Esophagus muscularis mucosa (tissue), 4 donors: ENCODE measurements at regions not wholly inside any gene's neighbourhood (a gene's known extent, or its start where the extent isn't known, plus 50 kb on each side); places are given as distances from the start of the nearest gene placed in this dataset.

Experiments
- DNase-seq: peaks from one replicate; pipeline ENCODE4 v3.0.0-alpha.2; 2017; ENCODE audit errors: extremely low spot score
- H3K27ac ChIP-seq, 4 donors: fragments of 200-600 bp; sonication (generic); replicated peaks in 1 of 4; 1 replicate in 3 of 4; 2 replicates in 1 of 4; pipeline ENCODE4 v1.5.1; 2016 to 2019; ENCODE audit warnings: mild to moderate bottlenecking in 1 of 4
- H3K27me3 ChIP-seq, 4 donors: fragments of 200-600 bp; sonication (generic); one replicate each; pipeline versions ENCODE4 v1.5.1 to v1.6.0; 2016 to 2019
- H3K36me3 ChIP-seq, 4 donors: fragments of 200-600 bp; sonication (generic); one replicate each; pipeline ENCODE4 v1.5.1; 2016 to 2019
- H3K4me1 ChIP-seq, 4 donors: fragments of 200-600 bp; sonication (generic); one replicate each; pipeline ENCODE4 v1.5.1; 2016 to 2019
- H3K4me3 ChIP-seq, 4 donors: fragments of 200-600 bp; sonication (generic); 1 replicate in 2 of 4; 2 replicates in 2 of 4; pipeline ENCODE4 v1.5.1; 2016 to 2019; ENCODE audit warnings: mild to moderate bottlenecking in 4 of 4, moderate library complexity in 1 of 4
- H3K9me3 ChIP-seq, 4 donors: fragments of 200-600 bp; sonication (generic); 1 replicate in 3 of 4; 2 replicates in 1 of 4; pipeline ENCODE4 v1.5.1; 2016 to 2019
- EP300 ChIP-seq: sonication (generic); formaldehyde crosslinking; IDR thresholded peaks from one replicate; pipeline ENCODE4 v1.6.1; 2017; ENCODE audit warnings: antibody characterized with exemption
- POLR2A ChIP-seq: fragments of 450-650 bp; IDR thresholded peaks from one replicate; pipeline ENCODE4 v1.6.1; 2017; ENCODE audit warnings: antibody characterized with exemption, moderate library complexity, mild to moderate bottlenecking, low read depth
- POLR2AphosphoS5 ChIP-seq, 2 donors: sonication (generic); formaldehyde crosslinking; IDR thresholded peaks; one replicate each; pipeline ENCODE4 v1.6.1; 2017; ENCODE audit warnings: antibody characterized with exemption in 2 of 2
- WGBS: methylation state at CpG from one replicate; pipeline ENCODE4 v1.1.5; 2018; 5-methylcytosine and 5-hydroxymethylcytosine counted together
- intact Hi-C: fragments of 100-400 bp; cut with DNase I; formaldehyde crosslinking; loops from one replicate; pipeline ENCODE4 v1.15.1; 2023
- TF ChIP-seq, protein P1 (sequence below), 3 experiments: fragments of 200-600 bp in 2 of 3; fragments of 450-650 bp in 1 of 3; sonication (generic) in 2 of 3; IDR thresholded peaks; one replicate each; pipeline ENCODE4 v1.5.1; 2017 to 2019; ENCODE audit warnings: antibody characterized with exemption in 3 of 3, mild to moderate bottlenecking in 2 of 3, moderate library complexity in 1 of 3

DNA sequence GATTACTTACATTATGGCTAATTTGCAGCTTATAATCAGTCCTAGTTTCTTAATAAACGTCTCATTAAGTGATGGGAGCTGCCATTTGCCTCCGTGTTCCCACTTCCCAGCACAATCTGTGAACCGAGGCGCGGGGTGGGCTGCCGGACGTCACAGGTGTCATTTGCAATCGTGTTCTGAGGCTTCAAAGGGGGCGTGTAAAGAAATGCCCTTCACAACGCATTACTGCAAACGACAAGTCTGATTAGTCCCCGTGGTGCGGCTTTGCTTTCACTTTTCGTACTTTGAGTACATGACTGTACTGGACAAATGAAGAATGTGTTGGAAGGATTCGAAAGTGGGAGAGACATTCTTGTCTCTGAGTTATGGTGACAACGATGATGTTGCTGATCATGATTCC is 614.2 kb upstream of the ADARB2 start:
- Histone ChIP-seq H3K27ac (no peak overlapping the region), H3K4me1 (no peaks in the 10 kb centered on the region), H3K9me3 (no peaks in the 10 kb centered on the region), H3K36me3 (no peaks in the 10 kb centered on the region), H3K4me3 (no peak overlapping the region), H3K27me3 (no peaks in the 10 kb centered on the region)
- TF ChIP-seq POLR2AphosphoS5 (IDR thresholded peaks at IDR 0.05) (no peak), POLR2A (no peak), EP300 (no peak)
- TF ChIP-seq, protein P1, sequence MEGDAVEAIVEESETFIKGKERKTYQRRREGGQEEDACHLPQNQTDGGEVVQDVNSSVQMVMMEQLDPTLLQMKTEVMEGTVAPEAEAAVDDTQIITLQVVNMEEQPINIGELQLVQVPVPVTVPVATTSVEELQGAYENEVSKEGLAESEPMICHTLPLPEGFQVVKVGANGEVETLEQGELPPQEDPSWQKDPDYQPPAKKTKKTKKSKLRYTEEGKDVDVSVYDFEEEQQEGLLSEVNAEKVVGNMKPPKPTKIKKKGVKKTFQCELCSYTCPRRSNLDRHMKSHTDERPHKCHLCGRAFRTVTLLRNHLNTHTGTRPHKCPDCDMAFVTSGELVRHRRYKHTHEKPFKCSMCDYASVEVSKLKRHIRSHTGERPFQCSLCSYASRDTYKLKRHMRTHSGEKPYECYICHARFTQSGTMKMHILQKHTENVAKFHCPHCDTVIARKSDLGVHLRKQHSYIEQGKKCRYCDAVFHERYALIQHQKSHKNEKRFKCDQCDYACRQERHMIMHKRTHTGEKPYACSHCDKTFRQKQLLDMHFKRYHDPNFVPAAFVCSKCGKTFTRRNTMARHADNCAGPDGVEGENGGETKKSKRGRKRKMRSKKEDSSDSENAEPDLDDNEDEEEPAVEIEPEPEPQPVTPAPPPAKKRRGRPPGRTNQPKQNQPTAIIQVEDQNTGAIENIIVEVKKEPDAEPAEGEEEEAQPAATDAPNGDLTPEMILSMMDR (IDR thresholded peaks at IDR 0.05), result no peak
- 84% methylated on average over 16 of the region's 16 CpGs for WGBS
- no peak for DNase-seq
- intact Hi-C loops, result no loop called here

DNA sequence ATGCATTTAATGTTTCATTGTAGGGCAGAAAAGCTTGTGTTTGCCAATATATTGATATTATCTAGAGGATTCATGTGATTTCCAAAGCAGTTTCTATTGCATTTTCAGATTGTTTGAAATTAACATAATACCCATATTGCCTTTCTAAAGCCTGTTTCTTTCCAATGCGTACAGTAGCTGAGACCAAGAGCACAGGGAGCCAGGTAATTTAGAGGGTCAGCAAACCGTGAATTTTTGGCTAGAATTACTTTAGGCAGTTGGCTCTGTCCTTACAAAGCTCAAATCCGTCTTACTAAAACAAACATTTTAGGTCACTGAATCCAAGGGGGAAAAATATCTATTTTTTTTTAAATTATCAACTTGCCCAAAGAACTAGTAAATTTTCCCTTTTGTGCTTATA is 604.9 kb upstream of the ADARB2 start:
- intact Hi-C loops, result no loop called here
- H3K4me1 ChIP-seq, result no peaks in the 10 kb centered on the region
- H3K4me3 ChIP-seq, result no peak overlapping the region
- H3K27me3 ChIP-seq, result no peaks in the 10 kb centered on the region
- WGBS, result 67% methylated on average over 3 of the region's 3 CpGs
- no peaks in the 10 kb centered on the region for H3K9me3 ChIP-seq
- TF ChIP-seq POLR2AphosphoS5 (IDR thresholded peaks at IDR 0.05) (no peak), POLR2A (no peak), EP300 (no peak)
- TF ChIP-seq, protein P1 (IDR thresholded peaks at IDR 0.05), result no peak
- H3K36me3 ChIP-seq, result no peaks in the 10 kb centered on the region
- no peak for DNase-seq
- H3K27ac ChIP-seq, result no peak overlapping the region

DNA sequence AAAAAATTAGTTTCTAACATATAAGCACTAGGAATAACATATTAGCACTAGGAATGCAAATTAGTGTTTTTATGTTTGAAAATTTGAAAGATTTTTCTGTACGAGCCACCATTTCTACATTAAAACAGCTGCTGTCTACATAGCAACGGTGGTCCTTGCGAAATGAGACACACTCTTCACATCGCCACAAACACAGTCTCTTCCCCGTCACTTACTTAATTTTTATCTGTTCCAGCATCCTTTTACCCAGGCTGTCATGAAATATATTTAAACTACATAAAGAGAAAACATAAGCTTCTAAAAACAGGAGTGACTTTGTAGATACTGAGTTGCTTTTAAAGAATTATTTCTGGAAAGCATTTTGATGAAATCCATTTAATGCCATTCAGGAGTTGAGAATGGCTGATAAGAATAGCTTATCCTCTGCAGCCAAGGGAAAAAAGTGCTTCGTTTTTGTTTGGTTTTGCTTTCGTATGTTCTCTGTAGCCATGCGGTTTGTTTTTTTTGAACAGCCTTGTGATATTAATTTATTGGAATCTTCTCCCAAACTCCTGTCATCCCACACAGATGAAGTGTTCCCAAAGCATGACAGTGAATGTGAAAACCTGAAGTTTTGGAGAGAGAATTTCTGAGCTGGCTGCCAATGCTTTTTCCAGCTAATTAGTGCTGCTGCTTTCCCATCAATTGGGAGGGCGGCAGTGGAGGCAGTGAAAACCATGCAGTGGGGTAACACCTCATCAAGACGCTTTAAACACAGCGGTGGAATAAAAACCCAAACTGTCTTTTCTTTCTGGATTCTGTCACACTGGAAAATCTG is 603.7 kb upstream of the ADARB2 start:
- WGBS, result 49% methylated on average over 11 of the region's 11 CpGs
- intact Hi-C loops, result no loop called here
- H3K4me1 ChIP-seq, result no peaks in the 10 kb centered on the region
- no peaks in the 10 kb centered on the region for H3K9me3 ChIP-seq
- no peak for DNase-seq
- TF ChIP-seq, protein P1 (IDR thresholded peaks at IDR 0.05), result no peak
- TF ChIP-seq POLR2A, result no peak
- TF ChIP-seq EP300, result no peak
- no peak for TF ChIP-seq POLR2AphosphoS5 (IDR thresholded peaks at IDR 0.05)
- no peaks in the 10 kb centered on the region for H3K27me3 ChIP-seq
- H3K36me3 ChIP-seq, result no peaks in the 10 kb centered on the region
- H3K4me3 ChIP-seq, result no peak overlapping the region
- no peak overlapping the region for H3K27ac ChIP-seq

DNA sequence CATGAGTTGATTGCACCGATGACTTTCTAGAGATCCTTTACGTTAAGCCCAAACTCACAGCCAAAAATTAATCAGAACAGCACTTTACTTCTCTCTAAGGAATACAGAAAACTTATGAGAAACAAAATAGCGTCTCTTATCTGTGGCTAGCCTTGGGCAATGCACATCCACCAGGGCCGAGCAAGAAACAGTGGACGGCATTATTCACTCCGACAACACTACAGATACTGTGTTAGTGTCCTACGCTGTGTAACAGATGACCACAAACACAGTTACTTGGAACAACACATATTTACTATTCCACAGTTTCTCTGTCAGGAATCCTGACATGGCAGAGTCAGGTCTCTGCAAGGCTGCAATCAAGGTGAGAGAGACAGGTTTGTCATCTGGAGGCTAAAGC is 598.3 kb upstream of the ADARB2 start:
- intact Hi-C loops, result no loop called here
- no peak overlapping the region for H3K4me3 ChIP-seq
- 83% methylated on average over 7 of the region's 7 CpGs for WGBS
- DNase-seq, result no peak
- H3K4me1 ChIP-seq, result no peaks in the 10 kb centered on the region
- H3K9me3 ChIP-seq, result no peaks in the 10 kb centered on the region
- H3K36me3 ChIP-seq, result no peaks in the 10 kb centered on the region
- no peak overlapping the region for H3K27ac ChIP-seq
- TF ChIP-seq EP300 (no peak), POLR2AphosphoS5 (IDR thresholded peaks at IDR 0.05) (no peak), POLR2A (no peak)
- TF ChIP-seq, protein P1 (IDR thresholded peaks at IDR 0.05), result no peak
- H3K27me3 ChIP-seq, result no peaks in the 10 kb centered on the region

DNA sequence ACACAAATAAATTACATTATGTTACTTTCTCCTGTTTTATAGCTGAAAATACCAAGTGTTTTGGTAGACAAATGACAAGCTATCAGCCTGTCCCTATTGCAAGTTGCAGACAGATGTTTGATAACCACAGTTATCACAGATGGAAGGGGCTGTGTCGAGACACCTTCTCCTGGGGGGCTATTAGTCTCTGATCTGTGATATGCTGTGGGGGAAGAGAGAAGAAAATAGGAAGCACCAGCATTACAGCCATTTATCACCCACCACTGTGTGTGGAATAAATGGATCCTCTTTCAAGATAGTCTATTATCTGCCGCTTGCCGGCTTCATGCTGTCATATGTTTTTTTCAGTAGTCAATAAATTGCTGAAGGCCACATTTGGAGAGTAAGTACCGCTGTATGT is 597.2 kb upstream of the ADARB2 start:
- Histone ChIP-seq H3K4me3 (no peak overlapping the region), H3K4me1 (no peaks in the 10 kb centered on the region), H3K36me3 (no peaks in the 10 kb centered on the region), H3K27me3 (no peaks in the 10 kb centered on the region), H3K27ac (no peak overlapping the region), H3K9me3 (no peaks in the 10 kb centered on the region)
- TF ChIP-seq POLR2AphosphoS5 (IDR thresholded peaks at IDR 0.05) (no peak), EP300 (no peak), POLR2A (no peak)
- TF ChIP-seq, protein P1 (IDR thresholded peaks at IDR 0.05), result no peak
- intact Hi-C loops, result no loop called here
- WGBS, result 56% methylated on average over 4 of the region's 4 CpGs
- no peak for DNase-seq
